Tibial artery (tissue), 4 donors: ENCODE measurements at regions not wholly inside any gene's neighbourhood (a gene's known extent, or its start where the extent isn't known, plus 50 kb on each side); places are given as distances from the start of the nearest gene placed in this dataset.

Experiments
- DNase-seq, 2 donors: peaks; one replicate each; pipeline ENCODE4 v3.0.0-alpha.2; 2019
- H3K27ac ChIP-seq, 2 donors: fragments of 200-600 bp; sonication (generic) in 1 of 2; 1 replicate in 1 of 2; 2 replicates in 1 of 2; pipeline ENCODE4 v1.5.1; 2018 to 2019; ENCODE audit warnings: mild to moderate bottlenecking in 1 of 2
- H3K27me3 ChIP-seq, 2 donors: fragments of 200-600 bp; sonication (generic) in 1 of 2; one replicate each; pipeline versions ENCODE4 v1.5.1 to v1.6.0; 2016 to 2019
- H3K36me3 ChIP-seq, 3 donors: fragments of 200-600 bp; sonication (generic) in 2 of 3; one replicate each; pipeline ENCODE4 v1.5.1; 2016 to 2019; ENCODE audit warnings: mild to moderate bottlenecking in 2 of 3
- H3K4me1 ChIP-seq, 4 donors: fragments of 200-600 bp; sonication (generic) in 2 of 4; 1 replicate in 3 of 4; 2 replicates in 1 of 4; pipeline ENCODE4 v1.5.1; 2016 to 2019
- H3K4me3 ChIP-seq, 2 donors: fragments of 200-600 bp; sonication (generic) in 1 of 2; 1 replicate in 1 of 2; 2 replicates in 1 of 2; pipeline ENCODE4 v1.5.1; 2018 to 2019; ENCODE audit warnings: mild to moderate bottlenecking in 2 of 2
- H3K9me3 ChIP-seq, 3 donors: fragments of 200-600 bp; sonication (generic) in 1 of 3; one replicate each; pipeline ENCODE4 v1.5.1; 2016 to 2019
- intact Hi-C: fragments of 100-400 bp; cut with DNase I; formaldehyde crosslinking; loops from one replicate; pipeline ENCODE4 v1.15.0; 2023; ENCODE audit warnings: low total_unique reads
- TF ChIP-seq, protein P1 (sequence below), 2 experiments: fragments of 200-600 bp in 1 of 2; fragments of 450-650 bp in 1 of 2; IDR thresholded peaks; one replicate each; pipeline ENCODE4 v1.5.1; 2017 to 2019; ENCODE audit warnings: antibody characterized with exemption in 2 of 2, mild to moderate bottlenecking in 1 of 2, moderate library complexity in 1 of 2

DNA sequence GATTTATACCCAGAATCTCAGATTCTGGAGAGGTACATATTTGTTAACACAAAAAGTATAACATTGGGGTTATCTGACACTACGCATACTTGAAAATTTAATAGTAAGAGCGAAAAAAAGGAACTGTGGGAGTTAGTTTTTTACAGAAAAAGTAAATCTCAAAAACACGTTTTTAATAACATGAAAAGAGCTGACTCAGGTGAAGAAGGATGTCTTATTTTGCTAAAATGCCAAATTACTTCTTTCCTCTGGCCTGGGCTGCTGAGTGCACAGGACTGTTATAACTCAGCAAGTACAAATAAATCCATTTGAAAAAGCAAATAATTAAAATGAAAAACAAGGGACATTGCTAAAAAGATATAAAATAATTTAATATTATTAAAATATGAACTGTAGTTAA lies 1322.9 kb downstream of the ARAP2 start:
- Histone ChIP-seq H3K9me3 (no peaks in the 10 kb centered on the region), H3K27me3 (no peaks in the 10 kb centered on the region), H3K27ac (no peak overlapping the region), H3K36me3 (no peaks in the 10 kb centered on the region), H3K4me3 (no peak overlapping the region), H3K4me1 (no peaks in the 10 kb centered on the region)
- DNase-seq = no peak
- TF ChIP-seq, protein P1, sequence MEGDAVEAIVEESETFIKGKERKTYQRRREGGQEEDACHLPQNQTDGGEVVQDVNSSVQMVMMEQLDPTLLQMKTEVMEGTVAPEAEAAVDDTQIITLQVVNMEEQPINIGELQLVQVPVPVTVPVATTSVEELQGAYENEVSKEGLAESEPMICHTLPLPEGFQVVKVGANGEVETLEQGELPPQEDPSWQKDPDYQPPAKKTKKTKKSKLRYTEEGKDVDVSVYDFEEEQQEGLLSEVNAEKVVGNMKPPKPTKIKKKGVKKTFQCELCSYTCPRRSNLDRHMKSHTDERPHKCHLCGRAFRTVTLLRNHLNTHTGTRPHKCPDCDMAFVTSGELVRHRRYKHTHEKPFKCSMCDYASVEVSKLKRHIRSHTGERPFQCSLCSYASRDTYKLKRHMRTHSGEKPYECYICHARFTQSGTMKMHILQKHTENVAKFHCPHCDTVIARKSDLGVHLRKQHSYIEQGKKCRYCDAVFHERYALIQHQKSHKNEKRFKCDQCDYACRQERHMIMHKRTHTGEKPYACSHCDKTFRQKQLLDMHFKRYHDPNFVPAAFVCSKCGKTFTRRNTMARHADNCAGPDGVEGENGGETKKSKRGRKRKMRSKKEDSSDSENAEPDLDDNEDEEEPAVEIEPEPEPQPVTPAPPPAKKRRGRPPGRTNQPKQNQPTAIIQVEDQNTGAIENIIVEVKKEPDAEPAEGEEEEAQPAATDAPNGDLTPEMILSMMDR (IDR thresholded peaks at IDR 0.05) = no peak
- intact Hi-C loops = no loop called here

DNA sequence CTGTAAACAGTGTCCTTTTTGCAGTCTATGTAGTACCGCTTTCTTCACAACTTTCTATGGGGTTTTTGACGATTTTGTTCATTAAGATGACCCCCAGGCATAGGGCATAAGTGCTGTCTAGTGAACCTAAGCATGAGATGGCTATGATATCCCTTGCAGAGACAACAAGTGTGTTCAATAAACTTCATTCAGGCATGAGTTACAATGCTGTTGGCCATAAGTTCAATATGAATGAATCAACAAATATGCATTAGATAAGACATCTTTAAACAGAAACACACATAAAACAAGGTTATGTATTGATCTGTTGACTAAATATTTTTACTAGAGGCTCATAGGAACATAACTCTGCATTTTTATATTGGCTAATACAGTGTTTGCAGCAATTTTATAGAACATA lies 1322.0 kb downstream of the ARAP2 start:
- no peaks in the 10 kb centered on the region for H3K36me3 ChIP-seq
- H3K27ac ChIP-seq = no peak overlapping the region
- no peak for DNase-seq
- intact Hi-C loops = no loop called here
- no peaks in the 10 kb centered on the region for H3K27me3 ChIP-seq
- H3K9me3 ChIP-seq = no peaks in the 10 kb centered on the region
- H3K4me3 ChIP-seq = no peak overlapping the region
- no peaks in the 10 kb centered on the region for H3K4me1 ChIP-seq
- TF ChIP-seq, protein P1 (IDR thresholded peaks at IDR 0.05) = no peak

DNA sequence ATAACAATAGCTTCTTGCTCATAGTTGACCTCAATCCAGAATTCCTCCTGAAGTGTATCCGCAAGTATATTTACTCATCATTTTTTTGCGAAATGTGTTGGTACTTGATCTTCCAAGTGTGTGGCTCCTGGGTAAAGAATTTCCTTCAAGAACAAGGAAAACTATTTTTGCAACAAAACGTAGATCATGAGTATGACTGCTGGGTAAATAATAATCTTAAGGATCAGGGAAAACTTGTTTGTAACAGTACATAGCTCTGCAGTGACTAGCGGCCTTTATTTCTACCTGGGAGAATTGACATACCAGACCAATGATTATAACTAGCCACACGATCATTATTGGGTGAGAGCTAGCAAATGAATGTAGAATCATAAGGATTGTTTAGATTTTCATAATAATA lies 1311.7 kb downstream of the ARAP2 start:
- H3K27ac ChIP-seq = no peak overlapping the region
- no peak overlapping the region for H3K4me3 ChIP-seq
- no peak for DNase-seq
- H3K27me3 ChIP-seq = no peaks in the 10 kb centered on the region
- TF ChIP-seq, protein P1 (IDR thresholded peaks at IDR 0.05) = no peak
- no peaks in the 10 kb centered on the region for H3K4me1 ChIP-seq
- H3K9me3 ChIP-seq = no peaks in the 10 kb centered on the region
- intact Hi-C loops = no loop called here
- H3K36me3 ChIP-seq = no peaks in the 10 kb centered on the region

DNA sequence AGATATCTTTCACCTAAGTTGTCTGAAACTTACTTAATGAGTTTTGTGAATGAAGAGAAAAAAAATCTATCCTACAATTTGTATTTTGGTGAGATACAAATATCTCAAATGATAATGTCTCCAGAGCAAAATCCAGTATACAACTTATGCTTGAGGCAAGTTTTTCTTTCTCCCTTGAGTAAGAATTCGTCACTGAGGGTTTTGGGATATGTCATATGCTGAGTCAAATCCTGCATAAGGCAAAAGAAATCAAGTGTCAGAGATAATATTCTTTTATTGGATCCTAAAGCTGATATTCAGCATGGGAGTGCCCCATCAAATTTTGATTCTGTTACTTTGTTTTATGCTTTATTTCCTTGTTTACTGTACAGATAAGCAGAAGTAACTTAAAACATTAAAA lies 1308.6 kb downstream of the ARAP2 start:
- H3K4me1 ChIP-seq = no peaks in the 10 kb centered on the region
- DNase-seq = no peak
- H3K4me3 ChIP-seq = no peak overlapping the region
- H3K9me3 ChIP-seq = no peaks in the 10 kb centered on the region
- intact Hi-C loops = no loop called here
- H3K27ac ChIP-seq = no peak overlapping the region
- TF ChIP-seq, protein P1 (IDR thresholded peaks at IDR 0.05) = no peak
- no peaks in the 10 kb centered on the region for H3K27me3 ChIP-seq
- H3K36me3 ChIP-seq = no peaks in the 10 kb centered on the region

DNA sequence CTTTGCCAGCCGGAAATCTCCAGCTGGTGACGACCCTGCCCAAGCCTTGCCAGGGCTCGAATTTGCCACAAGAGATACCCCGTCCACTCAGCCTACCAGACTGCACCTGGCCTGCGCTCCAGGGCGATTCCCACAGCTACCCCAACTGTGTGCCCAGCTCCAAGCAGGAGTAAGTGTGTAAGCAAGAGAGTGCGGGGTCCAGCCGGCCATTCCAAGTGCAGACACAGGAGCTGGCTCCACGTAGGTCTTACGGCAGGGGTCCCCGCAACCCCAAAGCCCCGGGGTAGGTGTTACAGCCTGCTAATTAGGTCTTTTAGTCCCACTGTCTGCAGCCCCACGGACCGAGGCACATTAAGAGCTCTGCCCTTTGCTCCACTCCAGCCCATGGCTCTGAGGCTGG lies 1305.2 kb downstream of the ARAP2 start:
- no peaks in the 10 kb centered on the region for H3K27me3 ChIP-seq
- no peak for DNase-seq
- H3K4me1 ChIP-seq = no peaks in the 10 kb centered on the region
- intact Hi-C loops = no loop called here
- no peaks in the 10 kb centered on the region for H3K36me3 ChIP-seq
- TF ChIP-seq, protein P1 (IDR thresholded peaks at IDR 0.05) = no peak
- no peak overlapping the region for H3K27ac ChIP-seq
- H3K9me3 ChIP-seq = no peaks in the 10 kb centered on the region
- H3K4me3 ChIP-seq = no peak overlapping the region

DNA sequence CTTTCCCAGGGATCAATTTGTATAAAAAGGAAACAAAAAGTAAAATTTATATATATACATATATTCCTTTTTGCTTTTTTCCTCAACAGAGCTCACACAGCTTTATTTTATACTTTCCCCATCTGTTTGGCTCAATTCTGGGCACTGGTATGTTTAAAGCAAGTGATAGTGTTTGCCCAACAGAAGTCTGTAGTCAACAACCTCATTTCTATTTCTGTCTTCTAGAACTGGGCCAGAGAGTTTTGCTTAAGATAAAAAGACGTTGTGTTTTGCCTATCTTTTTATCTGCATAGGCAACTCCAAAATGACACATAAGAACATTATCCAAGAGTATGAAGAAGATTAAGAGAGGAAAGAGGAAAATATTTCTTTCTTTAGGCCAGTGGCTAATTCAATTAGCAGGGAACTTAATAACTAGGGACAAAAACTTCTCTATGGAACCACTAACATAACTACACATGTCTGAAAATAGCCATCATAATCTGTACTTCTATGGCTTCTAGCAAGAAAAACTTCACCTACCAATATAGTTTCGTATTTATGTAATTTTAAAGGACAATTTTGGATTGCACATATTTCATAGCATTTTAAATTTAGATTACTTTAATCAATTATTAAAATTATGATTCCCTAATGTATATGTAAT lies 1300.5 kb downstream of the ARAP2 start:
- TF ChIP-seq, protein P1 (IDR thresholded peaks at IDR 0.05) = no peak
- H3K36me3 ChIP-seq = no peaks in the 10 kb centered on the region
- no peak for DNase-seq
- intact Hi-C loops = no loop called here
- no peak overlapping the region for H3K27ac ChIP-seq
- H3K4me1 ChIP-seq = no peaks in the 10 kb centered on the region
- H3K9me3 ChIP-seq = no peaks in the 10 kb centered on the region
- no peak overlapping the region for H3K4me3 ChIP-seq
- no peaks in the 10 kb centered on the region for H3K27me3 ChIP-seq
